Medulla oblongata (tissue), 1 donor: ENCODE measurements at regions not wholly inside any gene's neighbourhood (a gene's known extent, or its start where the extent isn't known, plus 50 kb on each side); places are given as distances from the start of the nearest gene placed in this dataset.
"Not testable (repeated sequence)": the region's sequence is repeated elsewhere in the genome, so short reads cannot be mapped to it uniquely, and the experiment has no call there.

Source experiments
- DNase-seq: peaks from one replicate; pipeline ENCODE4 v3.0.0-alpha.2; 2015; ENCODE audit errors: extremely low spot score

DNA sequence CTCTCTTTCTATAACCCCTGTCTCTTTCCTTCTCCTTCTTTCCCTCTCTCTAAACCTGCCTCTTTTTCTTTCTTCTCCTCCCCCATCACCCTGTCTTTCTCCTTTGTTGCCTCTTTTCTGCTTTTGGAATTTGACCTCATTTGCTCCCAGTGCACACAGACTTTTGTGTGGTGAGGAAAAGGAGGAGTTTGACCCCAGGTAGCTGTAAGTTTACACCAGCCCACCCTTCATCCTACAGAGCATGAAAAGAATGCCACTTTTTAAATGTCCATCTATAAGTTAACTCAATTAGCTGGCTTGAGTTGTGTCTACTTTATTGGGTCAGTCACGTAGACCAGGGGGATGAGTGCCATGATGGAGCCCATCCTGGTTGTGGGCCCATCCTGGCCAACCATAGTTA, 146.8 kb upstream of the SLC38A2 start:
- no peak for DNase-seq

DNA sequence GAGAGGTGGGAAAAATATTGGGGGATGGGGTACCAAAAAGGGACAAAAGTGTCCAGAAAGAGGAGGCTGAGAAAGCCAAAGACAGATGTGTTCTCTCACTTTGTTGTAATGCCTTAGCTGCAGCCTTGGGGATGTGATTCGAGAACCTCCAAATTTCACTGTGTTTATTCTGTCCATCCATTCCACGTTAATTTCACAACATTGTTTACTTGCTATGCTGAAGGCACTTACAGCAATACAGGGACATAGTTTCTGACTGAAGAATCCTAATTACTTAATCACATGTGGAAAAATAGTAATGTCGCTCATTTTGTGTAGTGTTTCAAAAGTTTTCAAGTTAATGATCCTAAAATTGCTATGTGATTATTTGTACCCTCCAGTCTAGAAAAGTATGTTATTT, 146.2 kb upstream of the SLC38A2 start:
- DNase-seq, result no peak

DNA sequence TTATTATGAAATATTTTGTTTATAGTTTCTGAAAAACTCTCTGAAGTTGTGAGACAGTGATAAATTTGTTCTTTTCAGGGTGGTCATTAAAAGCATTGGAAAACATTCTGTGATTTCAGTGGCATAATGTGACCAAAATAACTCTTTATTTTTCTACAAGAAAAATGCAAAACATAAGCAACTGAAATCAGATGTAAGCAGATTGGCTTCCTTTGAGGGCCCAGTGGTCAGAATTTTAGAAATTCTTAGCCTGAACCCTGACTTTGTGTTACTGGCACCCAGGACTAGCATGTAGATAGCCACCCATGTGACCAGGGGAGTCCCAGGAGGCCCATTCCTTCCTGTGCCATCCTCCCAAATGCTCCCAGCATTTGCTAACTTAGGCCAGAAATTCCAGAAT, 145.6 kb upstream of the SLC38A2 start:
- DNase-seq, result no peak

DNA sequence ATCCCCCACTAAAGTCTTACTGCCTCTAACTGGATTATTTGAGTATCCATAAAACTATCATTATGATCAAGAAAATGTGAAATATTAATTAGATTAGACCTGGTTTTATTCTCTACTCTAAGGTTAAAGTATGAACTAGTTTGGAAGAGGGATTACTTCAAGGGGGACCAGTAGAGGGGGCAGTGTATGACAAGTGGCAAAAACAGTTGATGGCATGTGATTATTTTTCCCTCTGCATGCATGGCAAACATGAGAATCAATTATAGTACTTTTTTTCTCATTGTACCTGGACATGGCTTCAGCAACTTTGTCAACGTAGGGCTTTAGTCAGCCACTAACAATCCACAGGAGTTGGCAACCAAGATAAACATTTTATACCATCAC, 145.0 kb upstream of the SLC38A2 start:
- DNase-seq, result no peak

DNA sequence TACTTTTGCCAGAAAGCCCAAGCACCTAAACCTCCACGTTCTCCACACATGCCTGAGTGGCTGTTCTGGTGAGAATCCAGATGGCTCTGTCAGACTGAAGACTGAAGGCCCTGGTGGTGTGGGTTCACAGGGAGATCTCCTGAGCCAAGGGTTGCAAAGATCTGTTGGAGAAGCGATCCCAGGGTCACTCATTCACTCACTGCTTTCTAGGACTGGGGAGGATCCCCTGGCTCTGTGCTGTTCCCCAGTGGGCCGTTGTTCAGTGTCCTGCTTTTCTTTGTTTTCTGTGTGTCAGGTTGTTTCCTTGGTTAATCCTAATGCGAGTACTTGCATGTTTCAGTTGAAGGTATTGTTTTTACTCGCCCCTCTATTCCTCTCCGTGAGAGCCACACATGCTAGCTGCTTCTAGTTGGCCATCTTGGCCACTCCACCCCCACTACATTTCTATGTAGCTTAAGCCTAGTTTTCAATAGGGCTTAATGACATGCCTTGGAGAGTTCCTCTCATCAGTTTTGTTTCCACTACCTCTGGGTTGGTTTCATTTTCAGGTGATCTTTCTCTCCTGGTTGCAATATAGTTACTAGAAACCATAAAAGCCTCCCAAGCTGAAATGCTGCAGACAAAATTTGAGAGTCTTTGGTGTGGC, 144.5 kb upstream of the SLC38A2 start:
- no peak for DNase-seq

DNA sequence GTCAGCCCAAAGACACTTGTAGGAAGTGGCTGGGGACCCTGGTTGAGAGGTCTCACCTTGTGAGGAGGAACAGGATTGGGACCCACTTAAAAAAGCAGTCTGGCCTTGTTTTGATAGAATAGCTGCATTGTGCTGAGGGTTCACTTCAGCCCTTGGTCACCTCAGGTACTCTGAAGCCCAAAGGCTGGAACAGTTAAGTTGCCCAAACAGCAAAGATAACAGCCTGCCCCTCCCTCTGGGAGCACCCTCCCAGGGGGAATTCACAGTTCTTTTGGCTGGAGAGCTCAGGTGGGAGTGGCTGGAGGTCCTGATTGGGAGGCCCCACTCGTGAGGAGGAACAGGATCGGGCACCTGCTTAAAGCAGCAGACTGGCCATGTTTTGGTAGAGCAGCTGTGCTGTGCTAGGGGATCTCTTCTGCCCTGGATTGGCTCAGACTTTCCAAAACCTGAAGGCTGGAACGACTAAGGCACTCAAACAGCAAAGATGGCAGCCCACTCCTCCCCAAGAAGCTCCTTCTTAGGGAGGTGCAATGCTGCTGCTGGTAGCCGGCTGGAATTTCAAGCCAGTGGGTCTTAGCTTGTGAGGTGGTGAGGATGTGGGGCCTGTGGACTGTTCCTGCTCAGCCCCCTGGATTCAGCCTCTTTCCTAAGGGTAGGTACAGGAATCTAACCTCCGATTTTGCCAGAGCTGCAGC, 143.8 kb upstream of the SLC38A2 start:
- DNase-seq, result no peak

DNA sequence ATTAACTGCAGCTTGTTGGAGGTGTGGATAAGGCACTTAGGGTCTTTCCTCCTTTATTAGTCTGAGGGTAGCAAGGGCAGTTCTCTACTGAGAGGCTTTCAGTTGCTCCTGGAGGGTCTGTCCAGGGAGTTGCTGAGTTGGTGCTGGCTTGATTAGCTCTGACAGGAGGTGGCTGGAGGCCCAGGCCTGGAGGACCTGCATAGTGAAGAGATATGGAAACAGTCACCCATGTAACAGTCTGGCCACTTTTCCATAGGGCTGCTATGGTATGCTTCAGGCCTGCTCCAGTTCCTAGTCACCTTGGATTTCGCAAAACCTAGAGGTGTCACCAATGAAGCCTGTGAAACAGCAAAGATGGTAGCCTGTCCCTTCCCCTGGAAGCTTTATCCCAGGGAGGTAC, 143.3 kb upstream of the SLC38A2 start:
- DNase-seq, result no peak

DNA sequence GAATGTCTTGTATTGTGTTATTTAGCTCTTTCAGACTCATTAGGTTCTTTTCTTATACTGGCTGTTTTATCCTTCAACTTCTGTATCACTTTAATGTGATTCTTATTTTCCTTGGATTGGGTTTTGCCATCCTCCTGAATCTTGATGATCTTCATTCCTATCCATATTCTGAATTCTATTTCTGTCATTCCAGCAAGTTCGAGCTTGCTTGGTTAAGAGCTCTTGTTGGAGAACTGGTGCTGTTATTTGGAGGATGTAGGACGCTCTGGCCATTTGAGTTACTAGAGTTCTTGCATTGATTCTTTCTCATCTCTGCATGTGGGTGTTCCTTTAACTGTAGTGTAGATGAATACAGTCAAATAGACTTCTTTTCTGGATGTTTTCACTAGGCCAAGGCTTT, 142.3 kb upstream of the SLC38A2 start:
- DNase-seq, result no peak

DNA sequence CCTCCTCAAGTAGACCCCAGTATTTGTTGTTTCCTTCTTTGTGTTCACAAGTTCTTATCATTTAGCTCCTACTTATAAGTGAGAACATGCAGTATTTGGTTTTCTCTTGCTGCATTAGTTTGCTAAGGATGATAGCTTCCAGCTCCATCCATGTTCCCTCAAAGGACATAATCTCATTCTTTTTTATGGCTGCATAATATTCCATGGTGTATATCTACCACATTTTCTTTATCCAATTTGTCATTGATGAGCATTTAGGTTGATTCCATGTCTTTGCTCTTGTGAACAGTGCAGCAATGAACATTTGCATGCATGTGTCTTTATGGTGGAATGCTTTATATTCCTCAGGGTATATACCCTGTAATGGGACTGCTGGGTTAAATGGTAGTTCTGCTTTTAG, 137.7 kb upstream of the SLC38A2 start:
- not testable (repeated sequence) for DNase-seq

DNA sequence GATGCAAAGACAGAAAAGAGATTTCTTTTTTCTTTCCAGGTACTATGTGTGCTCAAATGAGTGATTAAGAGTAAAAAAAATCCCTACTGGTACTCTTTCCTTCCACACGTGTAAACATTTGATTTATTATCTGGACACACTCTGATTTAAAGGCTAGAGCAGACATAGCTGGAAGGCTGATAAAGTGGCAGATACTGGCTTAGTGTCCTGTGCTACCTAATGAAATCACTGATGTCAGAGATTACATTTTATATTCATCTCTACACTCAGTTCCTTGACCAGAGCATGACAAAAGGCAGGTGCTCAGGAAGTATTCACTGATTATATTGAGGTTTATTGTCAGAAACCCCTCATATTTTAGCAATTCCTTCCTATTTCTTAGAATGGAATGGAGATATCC, 136.6 kb upstream of the SLC38A2 start:
- DNase-seq, result no peak

DNA sequence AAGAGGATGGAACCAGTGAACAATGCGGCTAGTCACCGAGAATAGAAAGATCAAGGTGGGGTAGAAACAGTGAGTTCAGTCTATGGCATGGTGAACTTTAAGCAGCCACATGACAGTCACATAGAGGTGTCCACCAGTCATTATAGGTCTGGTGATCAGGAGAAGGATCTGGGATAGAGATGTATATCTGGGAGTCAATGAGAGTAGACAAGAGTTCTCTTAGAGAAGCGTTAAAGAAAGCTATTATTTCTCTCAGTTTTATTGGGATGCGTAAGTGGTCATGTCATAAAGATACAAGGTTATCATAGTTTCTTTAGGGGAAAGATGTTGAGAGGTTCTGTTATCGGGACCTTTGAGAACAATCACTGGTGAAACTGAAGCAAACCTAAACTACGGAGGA, 136.1 kb upstream of the SLC38A2 start:
- DNase-seq, result no peak

DNA sequence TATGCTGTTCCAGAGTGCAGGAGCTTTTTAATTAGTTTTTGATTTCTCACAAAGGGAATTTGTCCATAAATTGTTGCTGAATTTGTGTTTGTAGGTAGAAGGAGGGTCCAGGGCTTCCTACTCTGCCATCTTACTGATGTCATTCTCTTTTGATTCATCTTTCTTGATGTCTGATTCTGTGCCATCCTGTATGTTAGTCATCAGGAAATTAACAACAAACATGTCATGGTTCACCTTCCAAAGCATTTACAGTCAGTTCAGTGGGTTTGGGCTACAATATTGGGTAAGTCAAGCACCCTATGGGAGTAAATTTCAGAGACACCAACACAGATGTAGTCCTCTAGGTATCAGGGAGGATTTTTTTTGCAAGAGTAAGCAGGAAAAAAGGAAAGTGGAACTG, 135.2 kb upstream of the SLC38A2 start:
- DNase-seq, result no peak

DNA sequence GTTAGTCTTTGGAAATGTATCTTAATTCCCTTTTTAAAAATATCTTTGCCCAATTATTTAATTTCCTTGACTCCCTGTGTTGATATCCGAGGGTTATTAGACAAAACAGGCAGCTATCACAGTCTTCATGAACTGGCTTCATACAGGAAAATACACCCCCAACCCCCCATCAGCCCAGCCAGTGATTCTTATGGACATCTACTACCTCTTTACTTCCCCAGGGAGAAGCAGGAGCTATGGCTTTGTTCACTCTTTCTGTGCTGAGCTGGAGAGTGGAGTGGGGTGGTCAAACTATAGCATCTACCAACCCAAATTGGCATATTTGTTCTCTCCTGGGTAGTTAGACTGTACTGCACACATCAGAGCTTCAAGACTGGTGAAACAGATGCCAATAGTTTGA, 134.4 kb upstream of the SLC38A2 start:
- no peak for DNase-seq

DNA sequence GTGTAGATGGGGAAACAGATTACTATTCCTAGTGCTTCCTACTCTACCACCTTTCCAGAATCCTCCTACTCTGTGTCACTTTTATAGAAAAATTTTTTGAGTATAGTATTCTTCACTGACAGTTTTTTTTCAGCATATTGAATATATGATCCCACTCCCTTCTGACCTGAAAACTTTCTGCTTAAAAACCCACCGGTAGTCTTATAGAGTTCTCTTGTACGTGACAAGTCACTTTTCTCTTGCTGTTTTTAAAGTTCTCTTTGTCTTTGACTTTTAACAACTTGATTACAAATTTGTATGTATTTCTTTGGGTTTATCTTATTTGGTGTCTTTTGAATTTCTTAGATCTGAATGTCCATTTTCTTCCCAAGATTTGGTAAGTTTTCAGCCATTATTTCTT, 133.6 kb upstream of the SLC38A2 start:
- DNase-seq, result no peak

DNA sequence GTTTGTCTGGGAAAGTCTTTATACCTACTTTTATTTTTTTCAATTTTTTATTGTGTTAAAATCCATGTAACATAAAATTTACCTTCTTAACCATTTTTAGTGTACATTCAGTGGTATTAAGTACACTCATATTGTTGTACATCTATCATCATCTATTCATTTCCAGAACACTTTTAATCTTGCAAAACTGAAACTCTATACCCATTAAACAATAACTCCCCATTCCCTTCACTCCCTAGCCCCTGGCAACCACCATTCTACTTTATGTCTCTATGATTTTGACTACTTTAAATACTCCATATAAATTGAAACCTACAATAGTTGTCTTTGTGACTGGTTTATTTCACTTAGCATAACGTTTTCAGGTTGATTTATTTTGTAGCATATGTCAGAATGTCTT, 131.9 kb upstream of the SLC38A2 start:
- no peak for DNase-seq

DNA sequence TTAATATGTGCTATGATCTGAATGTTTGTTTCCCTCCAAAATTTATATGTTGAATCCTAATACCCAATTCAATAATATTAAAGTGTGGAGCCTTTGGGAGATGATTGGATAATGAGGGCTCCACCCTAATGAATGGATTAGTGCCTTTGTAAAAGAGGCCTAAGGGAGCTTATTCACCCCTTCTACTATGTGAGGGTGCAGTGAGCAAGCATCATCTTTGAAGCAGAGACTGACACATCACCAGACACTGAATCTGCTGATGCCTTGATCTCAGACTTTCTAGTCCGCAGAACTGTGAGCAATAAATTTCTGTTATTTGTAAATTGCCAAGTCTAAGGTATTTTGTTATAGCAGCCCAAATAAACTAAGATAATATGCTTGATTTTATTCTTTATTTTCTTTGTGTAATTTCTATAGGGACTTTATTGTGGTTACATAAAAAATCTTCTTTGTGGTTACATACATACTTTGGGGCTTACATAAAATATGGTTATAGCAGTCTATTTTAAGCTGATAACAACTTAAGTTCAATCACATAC, 131.1 kb upstream of the SLC38A2 start:
- no peak for DNase-seq

DNA sequence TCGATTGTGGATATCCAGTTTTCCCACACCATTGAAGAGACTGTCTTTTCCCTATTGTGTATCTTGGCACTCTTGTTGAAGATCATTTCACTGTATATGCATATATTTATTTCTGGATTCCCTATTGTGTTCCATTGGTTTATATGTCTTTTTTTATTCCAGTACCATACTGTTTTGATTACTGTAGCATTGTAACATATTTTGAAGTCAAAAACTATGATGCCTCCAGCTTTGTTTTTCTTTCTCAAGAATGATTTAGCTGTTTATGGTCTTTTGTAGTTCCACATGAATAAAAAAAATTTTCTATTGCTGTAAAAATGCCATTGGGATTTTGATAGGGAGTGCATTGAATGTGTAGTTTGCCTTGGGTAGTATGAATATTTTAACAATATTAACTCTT, 128.1 kb upstream of the SLC38A2 start:
- no peak for DNase-seq

DNA sequence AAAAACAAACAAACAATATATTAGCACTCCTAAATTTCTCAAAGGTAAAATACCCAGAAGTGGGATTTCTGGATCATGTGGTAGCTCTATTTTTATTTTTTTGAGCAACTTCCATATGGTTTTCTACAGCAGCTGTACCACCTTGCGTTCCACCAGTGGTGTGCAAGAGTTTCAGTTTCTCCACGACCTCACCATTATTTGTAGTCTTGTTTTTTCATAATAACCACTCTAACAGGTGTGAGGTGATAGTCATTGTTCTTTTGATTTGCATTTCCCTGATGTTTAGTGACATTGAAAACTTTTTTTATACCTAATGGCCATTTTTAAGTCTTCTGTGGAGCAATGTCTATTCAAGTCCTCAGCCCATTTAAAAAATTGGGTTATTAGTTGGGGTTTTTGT, 127.3 kb upstream of the SLC38A2 start:
- no peak for DNase-seq

DNA sequence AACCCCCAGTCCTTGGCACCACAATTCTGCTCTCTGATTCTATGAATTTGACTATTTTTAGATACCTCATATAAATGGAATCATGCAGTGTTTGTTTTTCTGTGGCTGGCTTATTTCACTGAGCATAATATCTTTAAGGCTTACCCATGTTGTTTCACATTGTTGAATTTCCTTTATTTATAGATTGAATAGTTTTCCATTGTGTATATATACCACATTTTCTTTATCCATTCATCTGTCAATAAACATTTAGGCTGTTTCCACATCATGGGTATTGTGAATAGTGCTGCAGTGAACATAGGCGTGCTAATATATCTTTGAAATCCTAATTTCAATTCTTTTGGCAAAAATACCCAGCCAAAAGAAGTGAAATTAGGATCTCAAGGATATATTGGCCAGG, 126.7 kb upstream of the SLC38A2 start:
- DNase-seq, result no peak

DNA sequence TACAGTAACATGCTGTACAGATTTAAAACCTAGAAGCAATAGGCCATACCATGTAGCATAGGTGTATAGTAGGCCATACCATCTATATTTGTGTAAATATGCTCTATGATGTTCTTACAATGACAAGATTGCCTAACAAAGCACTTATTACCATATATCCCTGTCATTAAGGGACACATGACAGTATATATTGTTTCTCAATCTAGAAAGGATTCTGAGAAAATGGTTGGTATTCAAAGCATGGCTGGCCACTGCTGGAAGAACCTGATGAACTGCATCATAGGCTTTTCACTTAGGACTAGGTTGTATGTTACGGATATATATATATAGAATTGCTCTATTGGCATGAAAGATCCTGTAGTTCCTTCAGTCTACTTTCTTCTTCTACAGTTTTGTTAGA, 125.2 kb upstream of the SLC38A2 start:
- no peak for DNase-seq

DNA sequence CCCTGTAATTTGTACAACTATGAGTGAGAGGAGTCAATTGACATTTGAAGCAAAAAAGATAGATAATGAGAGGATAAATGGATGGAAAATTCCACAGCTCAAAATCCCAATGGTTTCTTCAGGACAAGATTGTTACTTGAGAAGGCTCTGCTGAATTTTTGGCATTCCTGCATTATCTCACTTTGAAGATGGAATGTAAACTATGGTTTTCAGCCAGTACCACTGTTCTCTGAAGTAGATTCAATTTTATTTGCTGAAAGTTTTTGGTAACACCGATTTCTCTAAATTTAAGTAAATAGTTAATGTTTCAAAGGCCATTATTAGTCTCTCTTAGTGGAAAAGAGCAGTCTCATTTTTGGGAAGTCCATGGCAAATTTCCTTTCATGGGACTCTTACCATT, 121.9 kb upstream of the SLC38A2 start:
- no peak for DNase-seq

DNA sequence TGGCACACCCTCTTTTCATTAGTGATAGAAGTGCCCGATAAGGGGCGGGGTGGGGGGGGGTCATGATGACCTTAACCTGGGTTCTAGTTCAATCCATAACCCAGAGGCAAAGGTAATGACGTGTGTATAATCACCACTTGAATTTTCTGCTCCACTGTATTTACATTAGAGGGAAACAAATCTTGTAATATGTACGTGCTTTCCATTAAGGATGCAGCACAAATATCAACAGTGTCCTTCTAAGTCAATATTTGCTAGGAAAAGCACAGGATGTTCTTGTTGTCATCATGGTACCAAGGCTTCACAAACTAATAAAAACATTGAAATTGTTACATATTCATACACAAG, 121.2 kb upstream of the SLC38A2 start:
- no peak for DNase-seq

DNA sequence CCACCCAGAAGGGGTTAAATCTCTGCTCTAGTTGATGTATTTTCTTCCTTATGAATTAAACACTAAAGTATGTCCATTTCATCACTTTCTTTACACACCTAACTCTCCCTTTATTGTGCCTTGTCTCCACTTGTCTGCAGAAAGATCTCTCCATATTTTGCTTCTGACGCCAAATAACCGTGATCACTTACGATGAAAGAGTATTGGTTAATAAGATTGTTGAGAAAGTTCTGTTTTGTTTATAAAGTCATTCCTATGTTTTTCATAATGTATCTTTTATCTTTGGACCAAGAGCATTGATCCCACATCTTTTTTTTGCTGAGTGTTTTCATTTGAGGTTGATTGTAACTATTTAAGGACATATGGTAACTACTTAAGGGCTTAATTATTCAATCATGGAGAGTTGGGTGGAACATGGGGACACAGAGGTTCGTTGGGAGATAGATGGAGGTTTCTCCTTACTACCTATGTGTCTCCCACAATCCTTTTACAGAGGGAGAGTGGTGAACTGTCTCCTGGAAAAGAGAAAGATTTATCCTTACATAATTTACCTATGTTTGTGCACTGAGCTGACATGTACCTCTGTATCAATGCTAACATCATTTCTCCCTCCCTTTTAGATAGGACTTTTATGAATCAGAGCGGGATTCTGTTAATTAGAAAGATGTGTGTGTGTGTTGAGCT, 120.7 kb upstream of the SLC38A2 start:
- DNase-seq, result no peak
